ENCODE measurements at regions not wholly inside any gene's neighbourhood (a gene's known extent, or its start where the extent isn't known, plus 50 kb on each side); places are given as distances from the start of the nearest gene placed in this dataset.

GRCh38 chr5:156240414-156240813 is 86.5 kb upstream of the SGCD start:
- Histone ChIP-seq H3K56ac (ENCODE audit: extremely low read depth, insufficient read depth, low read length) (no peak overlapping the region), H2AK9ac (replicated peaks; ENCODE audit: low read depth, low read length, poor library complexity) (no peak overlapping the region), H3K36me3 (ENCODE audit: control insufficient read depth, insufficient read depth, low read length) (no peaks in the 10 kb centered on the region), H4K91ac (ENCODE audit: insufficient read depth, low read depth, low read length) (no peak overlapping the region), H3K9me1 (ENCODE audit: insufficient read depth, low read length) (no peaks in the 10 kb centered on the region), H4K8ac (ENCODE audit: low read depth in 2 of 2, low read length in 2 of 2) (no peak overlapping the region), H3K4me1 (ENCODE audit: control insufficient read depth, insufficient read depth, low read length) (no peaks in the 10 kb centered on the region), H3K4me3 (ENCODE audit: insufficient read depth, low read depth, low read length) (no peak overlapping the region), H2AK5ac (ENCODE audit: low read depth, low read length) (no peak overlapping the region), H3K79me1 (ENCODE audit: low read depth in 1 of 2, low read length in 2 of 2) (no peaks in the 10 kb centered on the region), H3K4ac (ENCODE audit: low read depth, low read length) (no peak overlapping the region), H3K23ac (ENCODE audit: low read depth, low read length) (no peak overlapping the region), H2BK5ac (ENCODE audit: low read depth, low read length, poor library complexity, severe bottlenecking) (no peak overlapping the region), H4K5ac (ENCODE audit: low read depth, low read length) (no peak overlapping the region), H3K27ac (ENCODE audit: insufficient read depth, low read length) (no peak overlapping the region), H2BK120ac (ENCODE audit: low read depth, low read length) (no peak overlapping the region), H2BK20ac (ENCODE audit: low read depth, low read length) (no peak overlapping the region), H2AFZ (replicated peaks; ENCODE audit: low read length, poor library complexity) (no peak overlapping the region), H3K18ac (ENCODE audit: low read depth, low read length) (no peak overlapping the region), H4K20me1 (ENCODE audit: insufficient read depth, low read length) (no peaks in the 10 kb centered on the region), H3K27me3 (ENCODE audit: control insufficient read depth, insufficient read depth, low read length) (no peaks in the 10 kb centered on the region), H3K9ac (ENCODE audit: low read depth, low read length) (no peak overlapping the region), H3K9me3 (ENCODE audit: control insufficient read depth, insufficient read depth, low read length) (no peaks in the 10 kb centered on the region), H2BK15ac (ENCODE audit: low read depth, low read length) (no peak overlapping the region), H3K4me2 (ENCODE audit: low read depth, low read length) (no peak overlapping the region), H3K14ac (replicated peaks; ENCODE audit: low read depth, low read length) (no peak overlapping the region)
- 33% methylated on average over 1 of the region's 3 CpGs; no CpG with 5 or more reads in 1 of the 2 experiments for WGBS, 2 experiments (ENCODE audit: extremely low coverage in 2 of 2, insufficient read length in 1 of 2)
- DNase-seq (no peak), ATAC-seq (ENCODE audit: low read depth) (no peak)
- in situ Hi-C loops (cut with MboI; ENCODE audit: low sequenced_read_pairs), result no loop called here
- BruUV-seq (replicated peaks), result no TSS peak
- ChIA-PET CTCF (interaction anchor here (0.6 kb wide), 1 partner anchor 35 kb away, joined by 5 read pairs; no protein-coding TSS in a partner anchor), POLR2A (ENCODE audit: unreplicated experiment) (no interaction called here)
- TF ChIP-seq ELK1 (IDR thresholded peaks at IDR 0.05; ENCODE audit: borderline replicate concordance, low read depth, low read length), result no peak
- TF ChIP-seq MAFK (IDR thresholded peaks at IDR 0.05; ENCODE audit: low read depth, low read length), result no peak
- TF ChIP-seq POLR2A (IDR thresholded peaks at IDR 0.05; ENCODE audit: low read depth, low read length), result no peak
- no peak for TF ChIP-seq RCOR1 (IDR thresholded peaks at IDR 0.05; ENCODE audit: insufficient replicate concordance, low read length)
- no peak for TF ChIP-seq NFE2L2 (IDR thresholded peaks at IDR 0.05; ENCODE audit: low read depth, low read length)
- TF ChIP-seq USF2 (IDR thresholded peaks at IDR 0.05; ENCODE audit: low read depth, low read length), result no peak
- TF ChIP-seq CTCF (conservative IDR thresholded peaks at IDR 0.05; ENCODE audit: low read depth, low read length), result no peak
- TF ChIP-seq SMC3 (IDR thresholded peaks at IDR 0.05; ENCODE audit: low read depth, low read length), result no peak
- TF ChIP-seq RAD21 (IDR thresholded peaks at IDR 0.05; ENCODE audit: low read length), result no peak
- no peak for TF ChIP-seq CEBPB (IDR thresholded peaks at IDR 0.05; ENCODE audit: low read depth, low read length)
- no peak for TF ChIP-seq RFX5 (IDR thresholded peaks at IDR 0.05; ENCODE audit: low read depth, low read length)
- TF ChIP-seq FOS (IDR thresholded peaks at IDR 0.05; ENCODE audit: low read depth, low read length), result no peak
- no peak for TF ChIP-seq BHLHE40 (IDR thresholded peaks at IDR 0.05; ENCODE audit: low read depth, low read length)
- no peak for TF ChIP-seq MXI1 (IDR thresholded peaks at IDR 0.05; ENCODE audit: borderline replicate concordance, low read depth, low read length)
- no peak for TF ChIP-seq MAZ (IDR thresholded peaks at IDR 0.05; ENCODE audit: borderline replicate concordance, low read depth, low read length)
- TF ChIP-seq CHD1 (IDR thresholded peaks at IDR 0.05; ENCODE audit: low read depth, low read length), result no peak
- dilution Hi-C loops (cut with HindIII; ENCODE audit: low sequenced_read_pairs, unreplicated experiment), result no loop called here
- intact Hi-C loops (cut with micrococcal nuclease), result loop anchor here (10.0 kb wide), 1 partner anchor 516 kb away; no protein-coding TSS in a partner anchor
